ENCODE measurements at regions not wholly inside any gene's neighbourhood (a gene's known extent, or its start where the extent isn't known, plus 50 kb on each side); places are given as distances from the start of the nearest gene placed in this dataset.

DNA sequence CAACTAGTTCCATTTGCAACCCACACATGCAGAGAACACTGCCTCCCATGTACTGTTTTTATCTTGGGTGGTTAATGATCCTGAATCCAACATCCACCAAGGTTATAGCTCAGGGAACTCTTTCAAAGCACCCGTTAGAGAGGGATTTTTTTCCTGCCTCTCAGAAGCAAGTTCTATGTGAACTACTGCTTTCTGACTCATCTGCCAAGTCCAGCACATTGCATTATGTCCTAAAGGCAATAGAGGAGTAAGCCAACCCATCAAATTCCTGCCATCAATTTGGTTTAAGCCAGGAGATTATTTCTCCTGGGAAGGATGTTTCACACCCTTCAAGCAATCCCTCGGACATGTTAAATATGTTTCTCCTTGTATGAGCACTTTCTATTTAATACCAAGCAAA is 334.5 kb downstream of the GASK1B start:
- DNase-seq, result peak; percentile 1

GRCh38 chr4:157837071-157837703 is 335.6 kb downstream of the GASK1B start:
- DNase-seq, result no peak

DNA sequence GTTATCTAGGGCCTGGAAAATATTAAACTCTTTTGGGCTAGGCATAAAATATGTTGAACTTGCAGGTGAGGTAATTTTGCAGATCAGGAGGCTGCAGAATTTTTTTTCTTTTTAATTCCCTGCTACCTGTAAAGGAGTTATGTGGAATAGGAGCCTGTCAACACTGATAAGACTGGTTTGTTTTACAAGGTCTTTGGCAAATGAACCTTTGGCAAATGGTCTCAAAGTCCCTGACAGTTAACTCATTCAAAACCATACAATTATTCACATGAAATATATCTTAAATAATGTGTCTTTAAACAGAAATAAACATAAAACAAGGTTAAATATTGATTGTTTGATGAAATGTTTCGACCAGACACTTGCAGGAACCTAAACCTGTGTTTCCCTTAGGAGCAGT is 340.2 kb downstream of the GASK1B start:
- no peak for DNase-seq

DNA sequence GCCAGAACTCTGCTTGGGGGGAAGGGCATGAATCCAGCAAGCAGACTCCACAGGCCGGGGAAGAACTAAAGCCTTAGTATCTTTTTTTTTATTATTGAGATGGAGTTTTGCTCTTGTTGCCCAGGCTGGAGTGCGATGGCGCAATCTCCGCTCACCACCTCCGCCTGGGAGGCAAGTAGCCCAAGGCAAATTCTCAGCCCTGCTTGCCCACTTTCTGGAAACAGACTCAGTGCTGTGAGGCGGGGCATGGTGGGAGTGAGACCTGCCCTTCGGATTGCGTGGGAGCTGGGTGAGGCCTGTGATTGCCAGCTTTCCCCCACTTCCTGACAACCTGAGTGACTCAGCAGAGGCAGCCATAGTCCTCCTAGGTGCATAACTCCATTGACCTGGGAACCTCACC is 348.8 kb downstream of the GASK1B start:
- no peak for DNase-seq

DNA sequence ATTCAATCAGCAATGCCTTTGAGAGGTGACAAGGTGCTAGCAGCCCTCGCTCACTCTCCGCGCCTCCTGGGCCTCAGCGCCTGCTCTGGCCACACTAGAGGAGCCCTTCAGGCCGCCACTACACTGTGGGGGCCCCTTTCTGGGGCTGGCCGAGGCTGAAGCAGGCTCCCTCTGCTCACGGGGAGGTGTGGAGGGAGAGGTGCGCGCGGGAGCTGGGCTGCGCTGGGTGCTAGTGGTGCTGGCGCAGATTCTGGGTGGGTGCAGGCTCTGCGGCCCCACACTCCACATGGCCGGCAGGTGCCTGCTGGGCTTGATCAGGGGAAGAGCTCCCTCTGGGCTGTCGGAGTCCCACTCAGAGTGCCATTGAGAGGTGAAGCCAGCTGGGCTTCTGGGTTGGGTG is 351.0 kb downstream of the GASK1B start:
- DNase-seq, result no peak

DNA sequence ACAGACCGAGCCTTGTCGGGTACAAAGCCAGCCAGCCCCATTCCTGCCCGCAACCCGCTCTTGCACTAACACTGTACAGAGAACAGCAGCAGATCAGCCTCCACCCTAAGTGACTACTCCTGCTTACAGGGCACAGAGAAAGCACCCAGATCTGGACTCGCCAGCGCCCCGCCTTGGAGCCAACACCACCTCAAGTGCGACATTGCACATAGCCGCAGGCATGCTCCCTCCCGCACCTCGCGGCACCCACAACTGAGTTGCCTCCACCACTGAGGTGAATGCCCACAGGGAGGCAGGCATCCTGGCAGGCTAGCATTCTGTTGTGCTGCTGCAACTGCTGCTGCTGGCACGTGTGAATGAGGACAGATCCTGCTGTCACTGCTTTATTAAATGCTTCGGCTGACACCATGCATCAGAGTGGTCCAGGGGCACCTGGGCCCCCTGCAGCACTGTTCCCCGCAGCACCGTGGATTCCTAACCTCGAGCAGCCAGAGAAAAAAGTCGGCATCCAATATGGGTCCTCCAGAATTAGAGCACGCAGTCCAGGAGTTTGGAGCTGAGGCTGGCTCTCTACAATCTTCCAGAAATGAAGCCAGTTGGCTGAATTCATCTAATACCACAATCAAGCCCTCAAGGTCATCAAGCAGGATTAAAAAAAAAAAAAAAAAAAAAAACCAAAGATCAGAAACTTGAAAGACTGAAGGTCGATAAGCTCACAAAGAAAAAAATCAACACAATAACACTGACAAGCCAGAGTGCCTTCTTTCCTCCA is 352.9 kb downstream of the GASK1B start:
- no peak for DNase-seq

GRCh38 chr4:157818946-157819692 is 353.7 kb downstream of the GASK1B start:
- DNase-seq, result no peak

DNA sequence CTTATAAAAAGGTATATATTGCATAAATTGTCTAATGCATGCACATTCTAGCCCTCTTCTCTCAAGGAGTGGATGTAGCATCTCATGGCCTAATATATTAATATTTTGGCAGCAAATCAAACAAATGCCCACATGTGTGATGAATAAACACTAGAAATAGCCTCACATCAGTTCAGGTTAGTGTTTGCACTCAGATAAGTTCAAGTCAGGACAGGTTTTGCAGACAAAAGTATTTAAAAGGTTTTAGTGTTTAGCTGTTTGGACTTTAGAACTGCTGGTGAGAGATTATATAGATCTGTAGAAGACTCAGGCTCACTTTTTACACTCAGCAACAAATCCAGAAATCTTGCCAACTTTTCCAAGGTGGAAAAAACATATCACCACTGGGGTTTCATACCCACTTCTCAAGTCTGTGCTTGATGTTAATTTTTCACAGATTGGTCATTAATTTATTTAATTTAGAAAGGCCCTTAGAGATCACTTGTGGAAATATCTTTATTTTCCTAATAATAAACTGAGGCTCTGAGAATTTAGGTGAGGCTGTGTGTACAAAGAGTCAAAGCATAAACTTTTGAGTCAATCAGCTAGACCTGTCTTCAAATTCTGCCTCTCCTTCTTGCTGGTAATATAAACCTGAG is 362.6 kb downstream of the GASK1B start:
- no peak for DNase-seq

- DNase-seq, result peak; percentile 0
Observed at GRCh38 chr4:157808796-157809383, 363.9 kb downstream of the GASK1B start.

DNA sequence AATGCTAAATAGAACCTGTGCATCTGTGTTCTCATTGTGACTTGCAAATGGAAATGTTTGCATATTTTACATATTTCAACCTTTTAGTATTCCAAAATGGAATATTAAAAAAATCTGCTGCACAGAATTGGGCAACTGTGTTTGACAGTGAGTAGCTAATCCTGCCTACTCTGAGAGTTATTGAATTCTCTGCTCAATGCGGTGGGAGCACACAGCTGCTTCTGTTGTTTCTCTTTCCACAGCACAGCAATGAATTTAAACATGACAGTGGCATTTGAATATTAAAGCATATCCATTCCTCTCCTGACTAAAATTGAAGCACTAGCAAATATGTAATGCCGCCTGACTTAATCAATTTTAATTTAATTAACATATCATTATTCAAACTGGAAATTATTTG is 366.6 kb downstream of the GASK1B start:
- DNase-seq, result no peak

GRCh38 chr4:157804986-157805385 is 367.8 kb downstream of the GASK1B start:
- no peak for DNase-seq

DNA sequence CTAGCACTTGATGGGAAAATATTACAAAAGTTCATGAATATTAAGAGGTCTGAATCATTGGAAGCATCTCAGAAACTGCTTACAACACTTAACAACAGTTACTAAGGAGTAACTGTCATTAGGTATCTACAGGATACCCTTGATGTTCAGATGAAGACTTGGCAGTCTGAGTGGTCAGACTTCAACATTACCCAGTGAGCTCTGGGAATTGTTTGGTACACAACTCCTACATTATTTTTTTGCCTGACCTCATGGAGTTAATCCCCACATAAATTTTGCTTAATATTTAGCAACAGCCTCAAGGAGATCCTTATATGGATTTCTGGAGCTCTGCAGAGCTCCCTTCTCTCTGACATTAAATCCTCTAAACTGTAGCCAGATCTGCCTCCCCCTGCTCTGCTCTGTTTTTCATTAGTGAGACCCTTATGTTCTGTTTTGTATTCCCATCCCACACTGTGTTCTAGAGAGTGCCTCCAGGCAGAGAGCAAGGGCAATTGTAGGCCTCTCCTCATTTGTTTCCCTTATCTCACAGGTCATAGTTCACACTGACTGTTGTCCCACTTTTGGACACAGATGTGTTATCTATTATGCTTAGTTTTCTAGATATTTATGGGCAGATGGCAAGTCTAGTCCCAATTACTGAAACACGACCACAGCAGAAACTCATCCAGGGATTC is 368.8 kb downstream of the GASK1B start:
- no peak for DNase-seq

DNA sequence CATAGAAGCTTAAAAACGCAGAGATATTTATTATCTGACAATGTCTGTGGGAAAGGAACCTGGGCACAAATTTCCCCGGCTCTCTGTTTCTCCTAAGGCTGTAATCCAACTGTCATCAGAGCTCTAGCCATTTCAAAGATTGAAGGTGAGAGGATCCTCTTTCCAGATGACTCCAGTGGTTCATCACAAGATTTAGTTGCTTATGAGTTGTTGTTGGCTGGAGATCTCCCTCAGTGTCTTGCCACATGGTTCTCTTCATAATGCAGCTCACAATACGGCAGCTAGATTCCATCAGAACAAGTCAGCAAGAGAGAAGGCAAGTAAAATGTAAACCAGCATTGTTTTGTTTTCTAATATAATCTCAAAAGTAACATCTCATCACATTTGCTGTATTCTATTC is 369.4 kb downstream of the GASK1B start:
- DNase-seq, result no peak

DNA sequence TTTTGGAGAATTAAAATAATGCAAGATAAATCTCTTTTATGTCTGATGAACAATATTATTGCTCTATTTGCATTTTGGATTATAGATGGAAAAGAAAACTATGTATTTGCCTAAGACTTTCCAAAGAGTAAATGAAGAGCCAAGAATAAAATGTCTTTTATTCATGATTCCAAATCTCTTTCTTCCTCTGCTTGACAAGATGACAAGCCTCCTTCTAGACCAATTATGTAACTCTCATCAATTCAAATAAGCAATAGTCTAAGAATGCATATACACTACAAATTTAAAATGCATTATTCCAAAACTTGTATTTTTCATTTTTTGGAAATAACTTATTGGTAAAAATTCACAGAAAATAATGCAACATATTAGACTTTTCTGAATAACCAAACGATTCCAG is 377.3 kb downstream of the GASK1B start:
- DNase-seq, result no peak

DNA sequence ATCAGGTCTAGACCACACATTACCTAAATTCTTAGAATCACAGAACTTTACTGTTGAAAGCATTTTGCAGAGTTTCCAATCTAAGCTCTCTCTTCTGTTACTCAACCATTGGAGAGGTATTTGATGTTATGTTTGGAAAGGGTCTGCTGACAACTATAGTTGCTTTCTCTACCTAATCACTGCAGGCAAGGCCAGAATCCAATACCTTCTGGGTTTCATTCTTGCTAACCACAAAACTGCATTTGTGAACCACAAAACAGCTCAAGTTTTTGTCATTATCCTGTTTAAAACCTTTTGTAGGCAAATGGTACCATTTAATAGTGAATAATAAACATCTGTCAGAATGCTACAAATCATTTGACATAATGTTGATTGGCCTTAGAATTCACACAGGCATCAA is 380.1 kb downstream of the GASK1B start:
- peak; percentile 36 for DNase-seq

GRCh38 chr4:157791236-157791635 is 381.6 kb downstream of the GASK1B start:
- no peak for DNase-seq

GRCh38 chr4:157787618-157788017 is 385.2 kb downstream of the GASK1B start:
- no peak for DNase-seq

- no peak for DNase-seq
Observed at GRCh38 chr4:157781361-157781760, 391.5 kb downstream of the GASK1B start.

GRCh38 chr4:157779081-157779480 is 393.7 kb downstream of the GASK1B start:
- DNase-seq, result no peak

- DNase-seq, result no peak
Observed at GRCh38 chr4:157776930-157777528, 395.8 kb downstream of the GASK1B start.

- DNase-seq, result no peak
Observed at GRCh38 chr4:157775971-157776370, 396.9 kb downstream of the GASK1B start.

DNA sequence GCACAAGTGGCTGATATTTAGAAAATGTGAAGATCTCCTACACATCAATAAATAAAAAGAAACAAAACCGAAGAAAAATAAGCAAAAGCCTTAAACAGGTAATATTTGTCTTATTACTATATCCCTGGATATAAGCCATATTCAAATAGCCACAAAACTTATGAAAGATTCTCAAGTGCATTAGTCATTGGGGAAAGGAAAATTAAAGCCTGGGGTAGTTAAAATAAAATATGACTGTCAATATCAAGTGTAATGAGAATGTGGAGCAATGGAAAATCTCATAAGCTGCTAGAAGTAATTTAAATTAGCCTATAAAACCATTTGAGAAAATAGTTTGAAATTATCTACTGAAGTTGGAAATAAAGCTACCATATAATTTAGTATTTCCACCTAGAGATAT is 399.9 kb downstream of the GASK1B start:
- DNase-seq, result peak; percentile 1
